Common myeloid progenitor, CD34-positive (primary cell): ENCODE measurements at regions not wholly inside any gene's neighbourhood (a gene's known extent, or its start where the extent isn't known, plus 50 kb on each side); places are given as distances from the start of the nearest gene placed in this dataset.

Source experiments
- CTCF ChIA-PET: fragments of 350-600 bp; sonication (Branson Sonifier 250); formaldehyde crosslinking; loops from one replicate; lab custom pipeline; 2021; ENCODE audit warnings: antibody characterized with exemption; lab: Charles Lee
- POLR2A ChIA-PET: fragments of 350-600 bp; sonication (Branson Sonifier 250); formaldehyde crosslinking; loops from one replicate; lab custom pipeline; 2021; ENCODE audit warnings: antibody characterized with exemption; lab: Charles Lee
- DNase-seq, 3 donors: peaks; one replicate each; pipeline versions ENCODE4 v3.0.0 to v3.0.0-alpha.2; 2013
- H3K27ac ChIP-seq, 2 experiments: 1 replicate in 1 of 2; 2 replicates in 1 of 2; pipeline ENCODE4 v1.7.0; 2013; ENCODE audit warnings: inconsistent platforms in 2 of 2, low read length in 2 of 2, mild to moderate bottlenecking in 2 of 2, low read depth in 1 of 2, moderate library complexity in 1 of 2; ENCODE audit not compliant: severe bottlenecking in 2 of 2, insufficient read depth in 1 of 2, poor library complexity in 1 of 2
- H3K27me3 ChIP-seq, 5 experiments: replicated peaks in 2 of 5; 1 replicate in 3 of 5; 2 replicates in 2 of 5; pipeline versions ENCODE4 v1.6.1 to v1.7.0; 2013; ENCODE audit warnings: low read length in 4 of 5, mild to moderate bottlenecking in 2 of 5, moderate library complexity in 2 of 5, inconsistent platforms in 1 of 5; ENCODE audit not compliant: insufficient read depth in 5 of 5, control insufficient read depth in 4 of 5
- H3K36me3 ChIP-seq, 4 experiments: 1 replicate in 2 of 4; 2 replicates in 2 of 4; pipeline versions ENCODE4 v1.6.1 to v1.7.0; 2013; ENCODE audit warnings: low read length in 3 of 4, control low read depth in 1 of 4, mild to moderate bottlenecking in 1 of 4; ENCODE audit not compliant: control insufficient read depth in 4 of 4, insufficient read depth in 4 of 4
- H3K4me1 ChIP-seq, 4 experiments: 1 replicate in 3 of 4; 2 replicates in 1 of 4; pipeline versions ENCODE4 v1.6.1 to v1.7.1; 2013; ENCODE audit warnings: low read length in 3 of 4, mild to moderate bottlenecking in 3 of 4, control low read depth in 1 of 4, inconsistent platforms in 1 of 4, moderate library complexity in 1 of 4; ENCODE audit not compliant: control insufficient read depth in 4 of 4, insufficient read depth in 4 of 4; ENCODE audit errors: control extremely low read depth in 1 of 4
- H3K4me3 ChIP-seq, 7 experiments: 1 replicate in 4 of 7; 2 replicates in 3 of 7; pipeline versions ENCODE4 v1.5.1 to v1.7.0; 2013; ENCODE audit warnings: mild to moderate bottlenecking in 7 of 7, low read length in 6 of 7, moderate library complexity in 6 of 7, inconsistent platforms in 2 of 7, low read depth in 2 of 7, control low read depth in 1 of 7; ENCODE audit not compliant: insufficient read depth in 4 of 7, control insufficient read depth in 1 of 7; ENCODE audit errors: extremely low read depth in 1 of 7
- H3K9me3 ChIP-seq, 5 experiments: 1 replicate in 4 of 5; 2 replicates in 1 of 5; pipeline versions ENCODE4 v1.6.1 to v1.7.1; 2013; ENCODE audit warnings: low read length in 4 of 5, mild to moderate bottlenecking in 2 of 5, inconsistent platforms in 1 of 5, low read depth in 1 of 5, moderate library complexity in 1 of 5; ENCODE audit not compliant: control insufficient read depth in 4 of 5, insufficient read depth in 2 of 5; ENCODE audit errors: control extremely low read depth in 1 of 5
- WGBS: methylation state at CpG from one replicate; pipeline ENCODE4 v1.1.5; 2013; ENCODE audit not compliant: insufficient coverage; 5-methylcytosine and 5-hydroxymethylcytosine counted together

DNA sequence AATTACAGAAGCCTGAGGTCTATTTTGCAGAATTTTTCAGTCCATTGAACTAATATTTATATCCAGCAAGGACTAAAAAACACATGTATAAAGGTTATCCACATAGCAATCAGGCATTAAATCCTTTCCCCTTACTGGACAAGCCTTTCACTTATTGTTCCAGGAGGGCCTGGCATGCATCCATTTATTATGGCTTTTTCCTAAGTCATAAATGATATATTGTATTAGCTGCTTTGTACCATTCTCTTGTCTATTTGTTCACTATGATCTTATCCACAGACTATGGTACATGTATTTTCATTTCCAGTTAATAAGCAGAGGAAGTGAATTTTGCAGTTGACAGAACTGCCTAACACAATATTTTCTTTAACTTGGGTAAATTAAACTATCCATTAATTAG is 105.4 kb upstream of the ANK2 start:
- H3K9me3 ChIP-seq, result no peaks in the 10 kb centered on the region
- no peak for DNase-seq
- ChIA-PET CTCF (interaction anchor here (1.4 kb wide), 1 partner anchor 17 kb away, joined by 3 read pairs; no protein-coding TSS in a partner anchor), POLR2A (no interaction called here)
- no peaks in the 10 kb centered on the region for H3K4me1 ChIP-seq
- H3K27ac ChIP-seq, result no peak overlapping the region
- H3K4me3 ChIP-seq, result no peak overlapping the region
- no peaks in the 10 kb centered on the region for H3K36me3 ChIP-seq
- peaks cover 4 to 23% (median 6%) of the 10 kb centered on the region in 5 experiments for H3K27me3 ChIP-seq

DNA sequence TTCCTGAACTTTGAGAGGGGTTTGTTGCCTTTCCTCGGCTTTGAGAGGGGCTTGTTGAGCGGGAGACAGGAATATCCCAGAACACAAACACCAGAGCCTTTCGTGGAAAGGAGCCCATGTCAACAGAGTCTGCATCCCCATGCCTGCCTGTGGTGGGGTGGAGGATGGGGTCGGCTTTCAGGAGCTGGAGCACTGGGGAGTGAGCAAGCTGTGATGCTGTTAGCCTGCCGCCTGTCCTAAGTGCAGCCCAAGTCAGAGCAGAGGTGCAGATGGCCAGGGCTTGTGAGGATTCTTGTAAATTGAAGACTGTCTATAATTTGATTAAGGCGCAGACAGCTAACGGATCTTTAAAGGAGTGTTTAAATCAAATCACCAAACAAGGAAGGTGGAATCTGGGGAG is 103.3 kb upstream of the ANK2 start:
- Histone ChIP-seq H3K4me3 (no peak overlapping the region), H3K27me3 (peaks cover 0 to 19% (median 6%) of the 10 kb centered on the region in 5 experiments), H3K36me3 (no peaks in the 10 kb centered on the region), H3K4me1 (no peaks in the 10 kb centered on the region), H3K9me3 (no peaks in the 10 kb centered on the region), H3K27ac (no peak overlapping the region)
- DNase-seq, result no peak
- 96% methylated on average over 4 of the region's 7 CpGs for WGBS
- POLR2A ChIA-PET, result no interaction called here
- CTCF ChIA-PET, result no interaction called here

DNA sequence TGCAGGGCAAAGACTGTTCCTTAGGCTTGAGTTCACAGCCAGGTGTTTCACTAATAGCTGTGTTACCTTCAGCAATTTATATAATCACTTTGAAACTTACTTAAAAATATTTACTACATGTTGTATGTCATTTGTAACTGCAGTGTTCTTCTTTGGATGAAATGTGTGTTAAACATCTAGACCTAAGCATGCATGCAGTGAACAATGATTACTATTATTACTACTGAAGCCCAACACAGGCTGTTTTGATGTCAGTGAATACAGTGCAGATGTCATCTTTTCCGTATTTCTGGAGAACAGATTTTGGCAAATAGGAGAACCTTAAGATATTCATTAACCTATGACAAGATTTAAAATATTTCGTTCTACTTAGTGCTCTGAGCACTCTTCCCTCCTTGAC is 101.8 kb upstream of the ANK2 start:
- H3K36me3 ChIP-seq, result no peaks in the 10 kb centered on the region
- H3K27ac ChIP-seq, result no peak overlapping the region
- no peaks in the 10 kb centered on the region for H3K4me1 ChIP-seq
- H3K4me3 ChIP-seq, result no peak overlapping the region
- no peak for DNase-seq
- peaks cover 2 to 17% (median 6%) of the 10 kb centered on the region in 5 experiments for H3K27me3 ChIP-seq
- ChIA-PET CTCF (no interaction called here), POLR2A (interaction anchor here (0.6 kb wide), 1 partner anchor 530 kb away, joined by 3 read pairs; no protein-coding TSS in a partner anchor)
- H3K9me3 ChIP-seq, result no peaks in the 10 kb centered on the region
- no CpG with 5 or more reads among the region's 2 CpGs for WGBS

DNA sequence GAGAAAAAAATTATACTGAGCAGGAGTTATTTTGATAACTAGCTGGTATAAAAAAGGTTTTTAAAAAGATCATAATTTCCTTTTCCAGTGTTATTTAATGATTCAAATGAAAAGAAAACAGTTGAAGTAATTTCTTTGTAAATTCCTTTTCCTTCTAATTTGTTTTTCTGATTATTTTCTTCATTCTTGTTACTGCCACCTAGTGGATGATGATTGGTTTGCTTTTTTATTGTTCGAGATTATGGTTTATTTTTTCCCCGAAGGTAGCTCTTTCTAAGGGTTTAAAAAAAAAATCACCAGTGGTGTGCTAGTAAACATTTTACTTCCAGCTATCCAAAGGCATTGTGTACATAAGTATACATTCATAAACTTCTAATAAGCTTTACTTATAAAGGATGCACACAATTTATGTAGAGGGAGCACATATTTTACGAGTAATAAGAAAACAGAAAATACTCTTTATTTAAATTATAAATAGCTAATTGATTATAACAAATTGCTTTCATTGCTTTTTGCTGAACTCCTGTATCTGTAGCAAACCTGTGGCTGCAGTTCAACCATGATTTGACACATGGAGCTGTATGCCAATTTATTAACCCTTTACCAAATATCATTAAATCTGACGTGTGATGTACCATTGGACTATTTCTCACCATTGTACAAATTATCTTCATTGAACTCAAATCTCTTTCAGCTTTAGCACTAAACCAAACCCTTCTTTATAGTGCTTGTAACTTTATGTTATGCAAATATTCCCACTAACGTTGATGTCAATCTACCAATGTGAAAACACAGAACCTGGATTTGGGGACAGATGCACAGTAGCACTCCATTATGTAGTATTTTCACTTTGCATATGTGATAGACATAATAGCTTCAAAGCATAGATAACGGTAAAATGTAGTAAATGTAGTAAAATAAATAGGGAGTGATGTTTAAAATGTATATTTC is 97.8 kb upstream of the ANK2 start:
- H3K27me3 ChIP-seq, result peaks cover 0 to 4% (median 2%) of the 10 kb centered on the region in 5 experiments
- DNase-seq, result peak; percentile 3 to 36 (median 13)
- no peak overlapping the region for H3K27ac ChIP-seq
- H3K4me3 ChIP-seq, result no peak overlapping the region
- ChIA-PET CTCF (interaction anchor here (0.5 to 1.6 kb wide), 8 partner anchors 9 to 1301 kb away, joined by 3 to 10 read pairs (median 3); no protein-coding TSS in a partner anchor), POLR2A (interaction anchor here (0.6 kb wide), 1 partner anchor 1036 kb away, joined by 6 read pairs; no protein-coding TSS in a partner anchor)
- H3K36me3 ChIP-seq, result no peaks in the 10 kb centered on the region
- WGBS, result no CpG with 5 or more reads among the region's 6 CpGs
- no peaks in the 10 kb centered on the region for H3K4me1 ChIP-seq
- no peaks in the 10 kb centered on the region for H3K9me3 ChIP-seq

DNA sequence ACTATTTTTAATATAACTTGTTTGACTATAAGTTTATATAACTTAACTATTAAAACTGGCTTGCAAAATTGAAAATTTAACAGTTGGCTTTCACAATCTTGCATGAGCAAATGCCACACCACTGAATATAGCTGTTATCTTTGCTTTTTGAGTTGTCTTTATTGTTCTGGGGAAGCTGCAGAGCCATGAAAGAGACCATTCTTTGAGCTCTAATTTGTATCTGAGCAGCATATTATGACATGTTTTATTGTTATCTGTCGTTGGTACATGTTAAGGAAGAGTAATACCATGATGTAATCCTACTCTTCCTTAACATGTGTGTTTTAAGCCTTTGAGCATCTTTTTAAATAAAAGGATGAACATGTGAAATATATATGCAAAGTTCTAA is 97.1 kb upstream of the ANK2 start:
- Histone ChIP-seq H3K4me1 (no peaks in the 10 kb centered on the region), H3K9me3 (no peaks in the 10 kb centered on the region), H3K27ac (no peak overlapping the region), H3K36me3 (no peaks in the 10 kb centered on the region), H3K4me3 (no peak overlapping the region), H3K27me3 (peaks cover 0 to 4% (median 2%) of the 10 kb centered on the region in 5 experiments)
- no peak for DNase-seq
- ChIA-PET POLR2A (interaction anchor here (0.6 kb wide), 1 partner anchor 1037 kb away, joined by 6 read pairs; no protein-coding TSS in a partner anchor), CTCF (interaction anchor here (0.5 to 1.6 kb wide), 5 partner anchors 10 to 1302 kb away, joined by 3 to 10 read pairs (median 3); no protein-coding TSS in a partner anchor)
- WGBS, result no CpG with 5 or more reads among the region's 1 CpG

DNA sequence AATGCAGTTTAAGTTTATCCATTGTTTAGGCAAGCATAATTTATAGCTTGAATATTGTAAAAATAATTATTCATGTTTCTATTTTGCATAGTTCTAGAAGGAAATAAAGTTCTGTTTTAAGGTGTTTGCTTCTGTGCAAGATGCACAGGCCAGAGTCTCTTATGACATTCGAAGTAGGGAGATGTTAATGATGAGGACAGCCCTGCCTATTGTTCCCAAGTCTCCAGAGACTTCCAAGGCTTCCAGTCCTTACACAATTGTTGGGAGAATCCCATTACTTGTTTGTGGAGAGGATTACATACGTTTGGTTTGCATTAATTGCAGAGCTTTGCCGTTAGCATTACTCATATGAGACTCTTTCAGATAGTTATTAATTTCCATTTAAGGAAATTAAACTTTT is 96.2 kb upstream of the ANK2 start:
- Histone ChIP-seq H3K36me3 (no peaks in the 10 kb centered on the region), H3K27me3 (peaks cover 0 to 4% (median 2%) of the 10 kb centered on the region in 5 experiments), H3K9me3 (no peaks in the 10 kb centered on the region), H3K4me3 (no peak overlapping the region), H3K27ac (no peak overlapping the region), H3K4me1 (no peaks in the 10 kb centered on the region)
- DNase-seq, result no peak
- ChIA-PET CTCF (no interaction called here), POLR2A (no interaction called here)
- WGBS, result no CpG with 5 or more reads among the region's 3 CpGs

DNA sequence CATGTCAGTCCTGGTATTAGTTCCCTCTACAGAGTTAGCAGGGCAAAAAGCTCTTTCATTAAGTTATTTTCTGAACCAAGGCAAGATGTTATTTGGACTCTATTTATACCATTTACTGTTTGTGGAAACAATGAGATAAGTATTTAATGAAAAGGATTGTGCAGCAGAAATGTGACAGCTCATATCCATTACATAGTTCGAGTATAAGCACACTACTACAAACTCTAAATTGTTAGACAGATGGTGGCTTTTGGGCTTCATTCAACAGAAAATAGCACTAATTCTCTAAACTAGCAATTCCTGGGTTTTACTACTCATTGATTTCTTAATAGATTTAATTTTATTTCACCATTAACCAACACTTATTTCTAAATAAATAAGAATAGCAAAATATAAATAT is 95.2 kb upstream of the ANK2 start:
- WGBS, result no CpG with 5 or more reads among the region's 1 CpG
- H3K4me3 ChIP-seq, result no peak overlapping the region
- ChIA-PET POLR2A (no interaction called here), CTCF (no interaction called here)
- no peak overlapping the region for H3K27ac ChIP-seq
- DNase-seq, result no peak
- H3K4me1 ChIP-seq, result no peaks in the 10 kb centered on the region
- H3K9me3 ChIP-seq, result no peaks in the 10 kb centered on the region
- H3K27me3 ChIP-seq, result peaks cover 0 to 4% (median 2%) of the 10 kb centered on the region in 5 experiments
- H3K36me3 ChIP-seq, result no peaks in the 10 kb centered on the region
